Breast epithelium (tissue), 4 donors: ENCODE measurements at regions not wholly inside any gene's neighbourhood (a gene's known extent, or its start where the extent isn't known, plus 50 kb on each side); places are given as distances from the start of the nearest gene placed in this dataset.
A peak's percentile ranks its signal among the peaks of the same experiment; 100 is the strongest.

Source experiments
- DNase-seq, 2 donors: peaks; one replicate each; pipeline ENCODE4 v3.0.0-alpha.2; 2019; ENCODE audit warnings: low spot score in 2 of 2
- H3K27ac ChIP-seq, 2 donors: fragments of 200-600 bp; sonication (generic) in 1 of 2; one replicate each; pipeline ENCODE4 v1.5.1; 2016 to 2019; ENCODE audit warnings: mild to moderate bottlenecking in 1 of 2
- H3K27me3 ChIP-seq, 2 donors: fragments of 200-600 bp; sonication (generic) in 1 of 2; one replicate each; pipeline versions ENCODE4 v1.5.1 to v1.6.0; 2017 to 2019; ENCODE audit warnings: control low read depth in 1 of 2, mild to moderate bottlenecking in 1 of 2
- H3K36me3 ChIP-seq: fragments of 200-600 bp; one replicate; pipeline ENCODE4 v1.5.1; 2019
- H3K4me1 ChIP-seq, 2 donors: fragments of 200-600 bp; sonication (generic); one replicate each; pipeline ENCODE4 v1.5.1; 2016 to 2019; ENCODE audit warnings: control low read depth in 1 of 2
- H3K4me3 ChIP-seq, 3 donors: fragments of 200-600 bp; sonication (generic); 1 replicate in 2 of 3; 2 replicates in 1 of 3; pipeline ENCODE4 v1.5.1; 2016 to 2019; ENCODE audit warnings: mild to moderate bottlenecking in 3 of 3, moderate library complexity in 2 of 3
- H3K9me3 ChIP-seq, 2 donors: fragments of 200-600 bp; sonication (generic) in 1 of 2; one replicate each; pipeline ENCODE4 v1.5.1; 2016 to 2019; ENCODE audit warnings: control low read depth in 1 of 2
- CTCF ChIP-seq, 3 donors: fragments of 450-650 bp; IDR thresholded peaks; one replicate each; pipeline ENCODE4 v1.5.1; 2016 to 2017; ENCODE audit warnings: antibody characterized with exemption in 3 of 3, mild to moderate bottlenecking in 3 of 3, moderate library complexity in 3 of 3
- POLR2A ChIP-seq: fragments of 450-650 bp; IDR thresholded peaks from one replicate; pipeline ENCODE4 v1.6.1; 2016; ENCODE audit warnings: antibody characterized with exemption, mild to moderate bottlenecking, moderate library complexity
- POLR2AphosphoS5 ChIP-seq, 3 donors: sonication (generic); formaldehyde crosslinking; IDR thresholded peaks; one replicate each; pipeline ENCODE4 v1.6.1; 2017; ENCODE audit warnings: antibody characterized with exemption in 3 of 3
- intact Hi-C: fragments of 100-400 bp; cut with DNase I; formaldehyde crosslinking; loops from one replicate; pipeline ENCODE4 v1.15.1; 2023; ENCODE audit warnings: low total_unique reads

GRCh38 chr12:105961821-105962671 lies 176.7 kb downstream of the NUAK1 start:
- H3K4me3 ChIP-seq: no peak overlapping the region
- no peak for DNase-seq
- no peaks in the 10 kb centered on the region for H3K9me3 ChIP-seq
- H3K27me3 ChIP-seq: no peaks in the 10 kb centered on the region
- TF ChIP-seq POLR2AphosphoS5 (IDR thresholded peaks at IDR 0.05): no peak
- intact Hi-C loops: no loop called here
- peaks cover 0 to 16% of the 10 kb centered on the region in 2 donors for H3K4me1 ChIP-seq
- H3K27ac ChIP-seq: no peak overlapping the region
- no peaks in the 10 kb centered on the region for H3K36me3 ChIP-seq

GRCh38 chr12:105967038-105967776 lies 171.5 kb downstream of the NUAK1 start:
- DNase-seq: no peak
- Histone ChIP-seq H3K27ac (no peak overlapping the region), H3K36me3 (no peaks in the 10 kb centered on the region), H3K9me3 (no peaks in the 10 kb centered on the region), H3K4me3 (no peak overlapping the region), H3K27me3 (no peaks in the 10 kb centered on the region), H3K4me1 (no peaks in the 10 kb centered on the region)
- TF ChIP-seq POLR2A (no peak), POLR2AphosphoS5 (IDR thresholded peaks at IDR 0.05) (no peak), CTCF (IDR thresholded peaks at IDR 0.05) (no peak)
- intact Hi-C loops: no loop called here

- H3K4me3 ChIP-seq: no peak overlapping the region
- intact Hi-C loops: no loop called here
- H3K27ac ChIP-seq: no peak overlapping the region
- TF ChIP-seq CTCF (IDR thresholded peaks at IDR 0.05): no peak
- TF ChIP-seq POLR2AphosphoS5 (IDR thresholded peaks at IDR 0.05): no peak
- no peak for TF ChIP-seq POLR2A
- H3K9me3 ChIP-seq: no peaks in the 10 kb centered on the region
- no peaks in the 10 kb centered on the region for H3K27me3 ChIP-seq
- H3K36me3 ChIP-seq: no peaks in the 10 kb centered on the region
- no peak for DNase-seq
- H3K4me1 ChIP-seq: no peaks in the 10 kb centered on the region
These were observed 170.7 kb downstream of the NUAK1 start for GRCh38 chr12:105968025-105968424.

GRCh38 chr12:105970885-105971284 lies 167.9 kb downstream of the NUAK1 start:
- Histone ChIP-seq H3K27ac (no peak overlapping the region), H3K4me3 (no peak overlapping the region), H3K27me3 (no peaks in the 10 kb centered on the region), H3K9me3 (no peaks in the 10 kb centered on the region), H3K4me1 (no peaks in the 10 kb centered on the region), H3K36me3 (no peaks in the 10 kb centered on the region)
- intact Hi-C loops: no loop called here
- DNase-seq: peak in 1 of 2 donors; percentile 76
- TF ChIP-seq CTCF (IDR thresholded peaks at IDR 0.05) (no peak), POLR2AphosphoS5 (IDR thresholded peaks at IDR 0.05) (no peak), POLR2A (no peak)

- Histone ChIP-seq H3K27me3 (no peaks in the 10 kb centered on the region), H3K9me3 (no peaks in the 10 kb centered on the region), H3K36me3 (no peaks in the 10 kb centered on the region), H3K27ac (no peak overlapping the region), H3K4me3 (no peak overlapping the region), H3K4me1 (no peaks in the 10 kb centered on the region)
- TF ChIP-seq POLR2A (no peak), CTCF (IDR thresholded peaks at IDR 0.05) (no peak), POLR2AphosphoS5 (IDR thresholded peaks at IDR 0.05) (no peak)
- DNase-seq: no peak
- intact Hi-C loops: no loop called here
These were observed 164.0 kb downstream of the NUAK1 start for GRCh38 chr12:105974738-105975137.
